A172 (cell line): ENCODE measurements at regions not wholly inside any gene's neighbourhood (a gene's known extent, or its start where the extent isn't known, plus 50 kb on each side); places are given as distances from the start of the nearest gene placed in this dataset.

Experiments
- DNase-seq: peaks from one replicate; pipeline ENCODE4 v3.0.0-alpha.2; 2015; ENCODE audit warnings: low spot score

GRCh38 chr10:15462253-15462897 is 91.3 kb upstream of the FAM171A1 start:
- DNase-seq = no peak

- peak; percentile 65 for DNase-seq
Observed at GRCh38 chr10:15461353-15462108, 90.4 kb upstream of the FAM171A1 start.

- no peak for DNase-seq
Observed at GRCh38 chr10:15460661-15461060, 89.6 kb upstream of the FAM171A1 start.

GRCh38 chr10:15459218-15459617 is 88.1 kb upstream of the FAM171A1 start:
- DNase-seq = no peak

DNA sequence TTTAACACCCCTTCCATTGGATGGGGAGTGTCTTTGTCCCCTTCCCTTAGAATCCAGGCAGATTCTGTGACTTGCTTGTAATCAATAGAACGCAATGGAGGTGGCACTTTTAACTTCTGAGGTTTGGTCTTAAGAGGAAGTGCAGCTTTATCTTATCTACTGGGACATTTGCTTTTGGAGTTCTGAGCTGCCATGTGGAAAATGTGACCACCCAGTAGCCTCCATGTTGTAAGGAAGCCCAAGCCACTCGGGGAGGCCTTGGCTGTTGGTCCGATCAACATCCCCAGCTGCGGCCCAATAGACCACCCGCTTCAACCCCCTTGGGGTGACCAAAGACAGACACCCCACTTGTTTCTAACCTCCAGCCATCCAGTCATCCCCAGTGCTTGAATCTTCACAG is 86.3 kb upstream of the FAM171A1 start:
- DNase-seq = no peak

DNA sequence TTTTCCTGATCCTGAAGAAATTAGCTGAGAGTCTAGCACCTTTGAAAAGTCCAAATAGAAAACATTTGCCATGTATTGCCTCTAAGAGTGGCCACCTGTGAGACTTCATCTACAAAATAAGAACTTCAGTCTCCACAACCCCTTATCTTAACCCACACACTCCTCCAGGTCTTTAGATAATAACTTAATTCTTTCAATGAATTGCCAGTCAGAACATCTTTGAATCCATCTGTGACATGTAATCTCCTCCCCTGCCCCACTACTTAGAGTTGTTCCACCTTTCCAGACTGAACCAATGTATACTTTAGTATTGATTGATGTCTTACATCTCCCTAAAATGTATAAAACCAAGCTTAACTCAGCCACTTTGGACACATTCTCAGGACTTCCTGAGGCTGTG is 84.4 kb upstream of the FAM171A1 start:
- DNase-seq = no peak

- no peak for DNase-seq
Observed at GRCh38 chr10:15453926-15454325, 82.8 kb upstream of the FAM171A1 start.

DNA sequence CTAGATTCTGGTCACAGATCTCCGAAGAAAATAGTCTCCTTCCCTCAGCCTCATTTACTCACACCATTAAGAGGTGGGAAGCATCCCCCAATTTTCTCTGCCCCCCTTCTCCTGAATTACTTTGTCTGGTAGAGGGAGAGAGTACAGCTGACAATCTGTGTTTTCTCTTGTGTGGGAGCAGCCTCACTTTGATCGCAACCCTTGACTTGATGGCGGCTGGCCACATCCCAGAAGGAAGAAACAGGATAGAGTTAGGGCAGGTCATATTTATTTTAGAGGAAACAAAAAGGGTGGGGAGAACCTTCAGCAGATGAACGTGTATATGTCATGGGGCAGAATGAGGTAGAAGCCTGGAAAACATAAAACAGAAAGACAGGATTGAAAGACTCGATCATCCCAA is 82.4 kb upstream of the FAM171A1 start:
- no peak for DNase-seq

- no peak for DNase-seq
Observed at GRCh38 chr10:15452545-15452944, 81.5 kb upstream of the FAM171A1 start.

- no peak for DNase-seq
Observed at GRCh38 chr10:15451137-15452094, 80.3 kb upstream of the FAM171A1 start.

GRCh38 chr10:15448598-15448997 is 77.5 kb upstream of the FAM171A1 start:
- DNase-seq = no peak

DNA sequence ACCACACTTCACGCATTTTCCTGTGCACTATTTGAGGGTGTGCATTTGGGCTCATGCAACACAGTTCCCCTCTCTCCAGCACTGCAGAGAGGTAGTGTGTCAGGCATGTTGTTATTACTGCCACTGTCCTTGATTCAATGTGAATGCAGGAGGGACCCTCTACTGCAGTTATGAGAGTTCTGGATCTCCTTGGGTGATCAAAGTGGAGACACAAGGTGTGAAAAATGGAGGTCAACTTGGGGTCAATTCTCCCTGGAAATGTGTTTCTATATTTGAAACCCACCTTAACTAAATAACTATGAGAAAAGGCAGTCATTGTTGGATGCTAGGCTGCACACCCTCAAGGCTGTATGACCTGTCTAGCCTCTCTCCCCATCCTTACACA is 73.9 kb upstream of the FAM171A1 start:
- no peak for DNase-seq

- no peak for DNase-seq
Observed at GRCh38 chr10:15444105-15445005, 73.3 kb upstream of the FAM171A1 start.

DNA sequence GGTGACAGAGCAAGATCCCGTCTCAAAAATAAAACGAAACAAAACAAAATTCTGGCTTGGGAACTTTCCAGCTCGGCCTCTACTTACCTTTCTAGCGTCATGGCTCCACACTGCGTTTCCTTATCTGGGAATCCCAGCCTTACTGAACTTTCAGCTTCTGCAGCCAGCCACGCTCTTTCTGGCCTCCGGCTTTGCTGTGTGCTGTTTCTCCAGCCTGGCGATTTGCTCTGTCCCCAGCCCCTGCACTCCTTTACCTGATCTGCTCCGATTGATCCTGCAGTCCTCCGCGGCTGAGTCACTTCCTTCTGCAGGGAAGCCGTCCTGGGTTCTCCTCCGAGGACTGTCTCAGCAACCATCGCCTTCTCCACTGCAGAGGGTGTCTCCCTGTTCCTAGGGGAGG is 71.0 kb upstream of the FAM171A1 start:
- no peak for DNase-seq

DNA sequence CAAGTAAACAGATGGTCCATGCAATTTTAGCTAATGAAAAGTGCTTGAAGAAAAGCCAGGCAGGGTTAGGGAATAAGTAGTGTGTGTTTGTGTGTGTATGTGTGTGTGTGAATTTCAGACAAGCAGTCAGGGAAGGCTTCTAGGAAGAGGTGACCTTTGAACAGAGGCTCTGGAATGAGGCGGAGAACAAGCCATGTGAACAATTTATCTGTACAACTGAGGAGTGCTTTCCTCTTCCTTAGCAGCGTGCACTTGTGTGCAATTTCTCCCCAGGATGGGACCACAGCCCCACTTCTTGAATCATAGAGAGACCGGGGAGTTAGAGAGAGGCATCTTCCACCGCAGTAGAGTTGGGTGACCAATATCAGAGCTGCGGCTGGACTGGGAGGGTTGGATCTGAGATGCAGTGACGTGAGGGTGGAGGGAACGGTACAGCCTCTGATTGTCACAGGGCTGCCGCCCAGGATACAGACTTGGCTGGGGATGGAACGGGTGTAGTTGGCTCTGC is 69.2 kb upstream of the FAM171A1 start:
- no peak for DNase-seq

- DNase-seq = no peak
Observed at GRCh38 chr10:15439341-15439842, 68.3 kb upstream of the FAM171A1 start.

DNA sequence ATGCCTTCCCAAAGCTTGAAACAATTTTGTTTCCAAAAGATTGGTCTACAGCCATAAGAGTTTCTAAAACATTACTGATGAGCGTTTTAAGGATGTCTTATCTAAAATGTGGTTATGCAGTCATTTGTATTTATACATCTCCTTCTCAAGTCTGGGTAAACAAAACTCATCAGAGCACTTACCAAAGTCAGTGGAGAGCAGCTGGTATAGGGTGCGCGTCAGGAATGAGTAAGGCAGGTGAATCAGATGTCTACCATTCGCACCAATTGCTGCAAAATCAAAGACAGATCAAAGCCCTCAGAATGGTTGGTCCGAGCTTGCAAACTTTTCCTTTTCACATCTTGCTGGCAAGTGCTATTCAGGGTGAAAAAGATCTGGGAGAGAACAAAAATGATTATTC is 65.6 kb upstream of the FAM171A1 start:
- peak; percentile 40 for DNase-seq

DNA sequence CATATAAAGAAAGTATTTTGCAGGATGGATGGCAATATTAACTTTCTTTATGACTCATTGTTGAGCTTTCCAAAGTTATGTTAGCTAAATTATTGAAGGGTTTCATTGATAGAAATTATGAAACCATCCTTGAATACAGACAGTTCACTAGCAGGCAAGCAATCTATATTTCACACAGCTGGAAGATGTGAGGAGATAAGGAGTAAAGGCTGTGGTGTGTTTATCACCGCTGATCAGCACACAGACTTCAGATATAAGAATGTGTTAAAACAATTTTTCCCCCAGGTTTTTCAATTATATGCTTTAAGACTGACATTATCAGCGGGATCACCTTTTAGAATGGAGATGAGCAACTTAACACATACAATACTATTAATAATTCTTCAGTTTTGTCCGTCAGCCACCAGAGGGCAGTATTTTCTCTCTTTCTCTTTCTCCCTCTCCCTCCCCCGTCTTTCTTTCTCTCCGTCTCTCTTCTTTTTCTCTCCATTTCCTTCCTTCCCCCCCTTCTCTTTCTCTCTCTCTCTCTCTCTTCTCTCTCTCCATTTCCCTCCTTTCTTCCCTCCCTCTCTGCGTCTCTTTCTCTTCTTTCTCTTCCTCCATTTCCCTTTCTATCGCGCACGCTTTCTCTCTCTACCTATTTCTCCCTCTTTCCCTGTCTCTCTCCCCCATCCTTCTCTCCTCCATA is 62.9 kb upstream of the FAM171A1 start:
- peak; percentile 69 for DNase-seq

DNA sequence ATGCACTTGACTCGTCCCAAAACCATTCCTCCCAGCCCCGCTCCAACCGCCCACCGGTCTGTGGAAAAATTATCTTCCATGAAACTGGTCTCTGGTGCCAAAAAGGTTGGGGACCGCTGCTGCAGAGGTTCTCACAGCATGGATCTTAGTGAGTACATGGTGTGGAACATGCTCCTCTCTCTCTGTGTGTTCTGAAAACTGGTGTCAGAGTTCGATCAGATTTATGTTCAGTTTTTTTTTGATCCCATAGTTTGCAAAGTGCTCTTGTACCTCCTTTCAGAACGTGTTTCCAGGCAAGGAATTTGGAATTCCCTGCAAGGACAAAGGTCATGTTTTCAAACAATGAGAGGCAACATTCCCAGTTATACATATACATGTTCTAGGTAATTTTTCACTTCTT is 61.2 kb upstream of the FAM171A1 start:
- no peak for DNase-seq
